ENCODE measurements at regions not wholly inside any gene's neighbourhood (a gene's known extent, or its start where the extent isn't known, plus 50 kb on each side); places are given as distances from the start of the nearest gene placed in this dataset.

DNA sequence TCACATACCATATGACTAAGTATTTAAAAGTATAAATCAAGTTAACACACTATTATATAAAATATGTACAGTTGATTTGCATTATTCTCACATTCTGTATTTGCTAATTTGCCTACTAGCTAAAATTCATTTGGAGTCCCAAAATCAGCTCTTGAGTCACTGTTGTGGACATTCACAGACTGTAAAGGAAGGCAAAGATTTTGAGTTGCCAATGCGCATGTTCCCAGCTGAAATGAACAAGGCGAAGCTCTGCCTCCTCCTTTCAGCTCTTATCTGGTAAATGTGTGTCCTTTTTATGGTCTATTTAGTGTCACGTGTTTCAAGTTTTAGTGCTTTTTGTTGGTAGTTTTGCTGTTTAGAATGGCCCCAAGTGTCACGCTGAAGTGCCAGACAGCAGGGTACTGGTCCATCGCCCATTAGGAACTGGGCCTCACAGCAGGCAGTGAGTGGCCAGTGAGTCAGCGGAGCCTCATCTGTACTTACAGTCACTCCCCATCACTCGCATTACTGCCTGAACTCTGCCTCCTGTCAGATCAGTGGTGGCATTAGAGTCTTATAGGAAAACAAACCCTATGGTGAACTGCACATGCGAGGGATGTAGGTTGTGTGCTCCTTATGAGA lies 87.2 kb upstream of the ADTRP start:
- no peaks in the 10 kb centered on the region for H3K27me3 ChIP-seq (replicated peaks in 1 of 4; ENCODE audit: control extremely low read depth in 1 of 4, control insufficient read depth in 3 of 4, insufficient read depth in 4 of 4, low read length in 3 of 4)
- 94% methylated on average over 7 of the region's 8 CpGs for WGBS (ENCODE audit: insufficient coverage)
- ChIA-PET CTCF (no interaction called here), POLR2A (no interaction called here)
- Mint-ChIP-seq H3K9me3 (ENCODE audit: insufficient read depth) (no peaks in the 10 kb centered on the region), H3K27ac (no peak overlapping the region), H3K27me3 (peaks cover 5% of the 10 kb centered on the region), H3K4me3 (no peak overlapping the region), H3K4me1 (no peaks in the 10 kb centered on the region)
- no peak overlapping the region for H3K4me3 ChIP-seq (ENCODE audit: control extremely low read depth in 1 of 5, extremely low read depth in 1 of 5, insufficient read depth in 1 of 5, low read depth in 2 of 5, low read length in 4 of 5)
- peaks cover 0 to 2% (median 0%) of the 10 kb centered on the region in 3 donors for H3K9me3 ChIP-seq (ENCODE audit: control extremely low read depth in 1 of 3, control insufficient read depth in 2 of 3, insufficient read depth in 1 of 3, low read length in 2 of 3)
- no peak overlapping the region for H3K27ac ChIP-seq (ENCODE audit: low read length in 2 of 2)
- TF ChIP-seq, protein P1, sequence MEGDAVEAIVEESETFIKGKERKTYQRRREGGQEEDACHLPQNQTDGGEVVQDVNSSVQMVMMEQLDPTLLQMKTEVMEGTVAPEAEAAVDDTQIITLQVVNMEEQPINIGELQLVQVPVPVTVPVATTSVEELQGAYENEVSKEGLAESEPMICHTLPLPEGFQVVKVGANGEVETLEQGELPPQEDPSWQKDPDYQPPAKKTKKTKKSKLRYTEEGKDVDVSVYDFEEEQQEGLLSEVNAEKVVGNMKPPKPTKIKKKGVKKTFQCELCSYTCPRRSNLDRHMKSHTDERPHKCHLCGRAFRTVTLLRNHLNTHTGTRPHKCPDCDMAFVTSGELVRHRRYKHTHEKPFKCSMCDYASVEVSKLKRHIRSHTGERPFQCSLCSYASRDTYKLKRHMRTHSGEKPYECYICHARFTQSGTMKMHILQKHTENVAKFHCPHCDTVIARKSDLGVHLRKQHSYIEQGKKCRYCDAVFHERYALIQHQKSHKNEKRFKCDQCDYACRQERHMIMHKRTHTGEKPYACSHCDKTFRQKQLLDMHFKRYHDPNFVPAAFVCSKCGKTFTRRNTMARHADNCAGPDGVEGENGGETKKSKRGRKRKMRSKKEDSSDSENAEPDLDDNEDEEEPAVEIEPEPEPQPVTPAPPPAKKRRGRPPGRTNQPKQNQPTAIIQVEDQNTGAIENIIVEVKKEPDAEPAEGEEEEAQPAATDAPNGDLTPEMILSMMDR (IDR thresholded peaks at IDR 0.05), result no peak
- TF ChIP-seq EZH2 (IDR thresholded peaks at IDR 0.05; ENCODE audit: borderline replicate concordance, insufficient read depth, low read depth, low read length, poor library complexity, severe bottlenecking), result no peak
- DNase-seq, result no peak
- no peaks in the 10 kb centered on the region for H3K79me2 ChIP-seq (ENCODE audit: control insufficient read depth, insufficient read depth, low read length)
- no peaks in the 10 kb centered on the region for H4K20me1 ChIP-seq (ENCODE audit: control insufficient read depth, insufficient read depth, low read length, poor library complexity, severe bottlenecking)
- no peaks in the 10 kb centered on the region for H3K36me3 ChIP-seq (replicated peaks in 1 of 2; ENCODE audit: control extremely low read depth in 1 of 2, control insufficient read depth in 1 of 2, extremely low read depth in 1 of 2, insufficient read depth in 2 of 2, low read length in 1 of 2)
- H3K9ac ChIP-seq (ENCODE audit: low read length), result no peak overlapping the region
- no peaks in the 10 kb centered on the region for H3K4me1 ChIP-seq (ENCODE audit: control insufficient read depth in 2 of 2, insufficient read depth in 2 of 2, low read length in 2 of 2)
- H3K4me2 ChIP-seq (replicated peaks; ENCODE audit: low read depth, low read length, poor library complexity, severe bottlenecking), result no peak overlapping the region
- intact Hi-C loops (cut with micrococcal nuclease), result no loop called here
- no peak for ATAC-seq (ENCODE audit: low read depth)
- H2AFZ ChIP-seq (ENCODE audit: insufficient read depth, low read depth, low read length, poor library complexity, severe bottlenecking), result no peak overlapping the region

DNA sequence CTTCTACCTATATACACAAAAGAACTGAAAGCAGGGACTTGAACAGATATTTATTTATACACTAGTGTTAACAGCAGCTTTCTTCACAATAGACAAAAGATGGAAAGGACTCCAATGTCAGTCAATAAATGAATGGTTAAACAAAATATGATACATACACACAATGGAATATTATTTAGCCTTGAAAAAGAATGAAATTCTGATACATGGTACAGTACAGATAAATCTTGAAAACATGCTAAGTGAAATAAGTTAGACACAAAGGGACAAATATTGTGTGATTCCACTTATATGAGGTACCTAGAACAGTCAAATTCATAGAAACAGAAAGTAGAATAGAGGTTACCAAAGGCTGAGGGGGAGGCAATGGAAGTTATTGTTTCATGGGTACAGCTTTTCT lies 79.8 kb upstream of the ADTRP start:
- H3K4me3 ChIP-seq (ENCODE audit: control extremely low read depth in 1 of 5, extremely low read depth in 1 of 5, insufficient read depth in 1 of 5, low read depth in 2 of 5, low read length in 4 of 5), result no peak overlapping the region
- no peak overlapping the region for H2AFZ ChIP-seq (ENCODE audit: insufficient read depth, low read depth, low read length, poor library complexity, severe bottlenecking)
- no peaks in the 10 kb centered on the region for H3K9me3 ChIP-seq (ENCODE audit: control extremely low read depth in 1 of 3, control insufficient read depth in 2 of 3, insufficient read depth in 1 of 3, low read length in 2 of 3)
- no peaks in the 10 kb centered on the region for H3K36me3 ChIP-seq (replicated peaks in 1 of 2; ENCODE audit: control extremely low read depth in 1 of 2, control insufficient read depth in 1 of 2, extremely low read depth in 1 of 2, insufficient read depth in 2 of 2, low read length in 1 of 2)
- CTCF ChIA-PET, result interaction anchor here (1.4 kb wide), 1 partner anchor 203 kb away, joined by 3 read pairs; no protein-coding TSS in a partner anchor
- ATAC-seq (ENCODE audit: low read depth), result no peak
- peaks cover 2% of the 10 kb centered on the region for H3K4me1 Mint-ChIP-seq
- no peaks in the 10 kb centered on the region for H4K20me1 ChIP-seq (ENCODE audit: control insufficient read depth, insufficient read depth, low read length, poor library complexity, severe bottlenecking)
- TF ChIP-seq, protein P1 (IDR thresholded peaks at IDR 0.05), result no peak
- no peak for TF ChIP-seq EZH2 (IDR thresholded peaks at IDR 0.05; ENCODE audit: borderline replicate concordance, insufficient read depth, low read depth, low read length, poor library complexity, severe bottlenecking)
- DNase-seq, result no peak
- H3K79me2 ChIP-seq (ENCODE audit: control insufficient read depth, insufficient read depth, low read length), result no peaks in the 10 kb centered on the region
- H3K4me2 ChIP-seq (replicated peaks; ENCODE audit: low read depth, low read length, poor library complexity, severe bottlenecking), result no peak overlapping the region
- POLR2A ChIA-PET, result no interaction called here
- H3K27ac ChIP-seq (ENCODE audit: low read length in 2 of 2), result no peak overlapping the region
- no peak overlapping the region for H3K27ac Mint-ChIP-seq
- no peak overlapping the region for H3K4me3 Mint-ChIP-seq
- H3K27me3 Mint-ChIP-seq, result peaks cover 5% of the 10 kb centered on the region
- intact Hi-C loops (cut with micrococcal nuclease), result no loop called here
- H3K9me3 Mint-ChIP-seq (ENCODE audit: insufficient read depth), result no peaks in the 10 kb centered on the region
- H3K4me1 ChIP-seq (ENCODE audit: control insufficient read depth in 2 of 2, insufficient read depth in 2 of 2, low read length in 2 of 2), result no peaks in the 10 kb centered on the region
- no peaks in the 10 kb centered on the region for H3K27me3 ChIP-seq (replicated peaks in 1 of 4; ENCODE audit: control extremely low read depth in 1 of 4, control insufficient read depth in 3 of 4, insufficient read depth in 4 of 4, low read length in 3 of 4)
- no peak overlapping the region for H3K9ac ChIP-seq (ENCODE audit: low read length)
